ENCODE measurements at regions not wholly inside any gene's neighbourhood (a gene's known extent, or its start where the extent isn't known, plus 50 kb on each side); places are given as distances from the start of the nearest gene placed in this dataset.

- TF ChIP-seq ZFX (IDR thresholded peaks at IDR 0.05), result no peak
- TF ChIP-seq, protein P1, sequence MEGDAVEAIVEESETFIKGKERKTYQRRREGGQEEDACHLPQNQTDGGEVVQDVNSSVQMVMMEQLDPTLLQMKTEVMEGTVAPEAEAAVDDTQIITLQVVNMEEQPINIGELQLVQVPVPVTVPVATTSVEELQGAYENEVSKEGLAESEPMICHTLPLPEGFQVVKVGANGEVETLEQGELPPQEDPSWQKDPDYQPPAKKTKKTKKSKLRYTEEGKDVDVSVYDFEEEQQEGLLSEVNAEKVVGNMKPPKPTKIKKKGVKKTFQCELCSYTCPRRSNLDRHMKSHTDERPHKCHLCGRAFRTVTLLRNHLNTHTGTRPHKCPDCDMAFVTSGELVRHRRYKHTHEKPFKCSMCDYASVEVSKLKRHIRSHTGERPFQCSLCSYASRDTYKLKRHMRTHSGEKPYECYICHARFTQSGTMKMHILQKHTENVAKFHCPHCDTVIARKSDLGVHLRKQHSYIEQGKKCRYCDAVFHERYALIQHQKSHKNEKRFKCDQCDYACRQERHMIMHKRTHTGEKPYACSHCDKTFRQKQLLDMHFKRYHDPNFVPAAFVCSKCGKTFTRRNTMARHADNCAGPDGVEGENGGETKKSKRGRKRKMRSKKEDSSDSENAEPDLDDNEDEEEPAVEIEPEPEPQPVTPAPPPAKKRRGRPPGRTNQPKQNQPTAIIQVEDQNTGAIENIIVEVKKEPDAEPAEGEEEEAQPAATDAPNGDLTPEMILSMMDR (conservative IDR thresholded peaks at IDR 0.05), result no peak
- no peak overlapping the region for H3K27ac ChIP-seq
These were observed 732.9 kb upstream of the TBX3 start for GRCh38 chr12:115416869-115417268.

- no peak for TF ChIP-seq ZFX (IDR thresholded peaks at IDR 0.05)
- TF ChIP-seq, protein P1 (conservative IDR thresholded peaks at IDR 0.05), result no peak
- H3K27ac ChIP-seq, result no peak overlapping the region
These were observed 729.7 kb upstream of the TBX3 start for GRCh38 chr12:115413626-115414025.

DNA sequence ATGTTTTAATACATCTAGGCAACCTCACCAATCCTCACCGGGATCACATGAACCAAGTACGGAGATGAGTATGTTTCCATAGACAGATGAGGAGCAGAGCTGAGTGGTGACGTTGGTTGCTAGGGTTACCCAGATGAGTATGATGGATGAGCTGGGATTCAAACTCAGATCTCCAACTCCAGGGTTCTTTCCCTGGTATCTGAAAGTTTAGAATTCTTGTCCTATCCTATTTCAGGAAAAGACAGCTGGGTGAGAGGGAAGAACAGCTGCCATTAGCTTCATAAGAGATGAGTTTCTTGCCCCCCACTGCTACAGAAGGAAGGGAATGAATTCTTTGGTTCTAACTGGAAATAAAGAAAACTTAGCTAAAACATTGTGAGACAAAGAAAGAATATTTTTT is 728.9 kb upstream of the TBX3 start:
- TF ChIP-seq ZFX (IDR thresholded peaks at IDR 0.05), result no peak
- TF ChIP-seq, protein P1 (conservative IDR thresholded peaks at IDR 0.05), result no peak
- no peak overlapping the region for H3K27ac ChIP-seq

DNA sequence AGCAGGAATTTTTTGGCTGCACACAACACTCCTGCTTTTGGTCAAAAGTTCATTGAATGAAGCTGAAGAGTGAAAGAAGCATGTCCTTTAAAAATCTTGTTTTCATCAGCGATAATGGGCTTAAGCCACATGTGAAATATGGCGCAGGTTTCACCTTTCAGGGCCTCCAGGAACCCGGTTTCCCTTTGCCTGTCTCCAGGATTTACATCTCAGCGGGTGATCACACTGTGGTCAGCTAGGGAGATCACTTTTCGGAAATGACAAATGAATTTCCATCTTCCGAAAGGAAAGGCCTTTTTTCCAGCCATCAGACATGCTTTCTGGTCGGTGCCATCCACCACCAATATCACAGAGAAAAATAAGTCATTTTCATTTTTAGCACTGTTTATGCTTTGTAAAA is 727.1 kb upstream of the TBX3 start:
- TF ChIP-seq, protein P1 (conservative IDR thresholded peaks at IDR 0.05), result no peak
- TF ChIP-seq ZFX (IDR thresholded peaks at IDR 0.05), result no peak
- H3K27ac ChIP-seq, result no peak overlapping the region

DNA sequence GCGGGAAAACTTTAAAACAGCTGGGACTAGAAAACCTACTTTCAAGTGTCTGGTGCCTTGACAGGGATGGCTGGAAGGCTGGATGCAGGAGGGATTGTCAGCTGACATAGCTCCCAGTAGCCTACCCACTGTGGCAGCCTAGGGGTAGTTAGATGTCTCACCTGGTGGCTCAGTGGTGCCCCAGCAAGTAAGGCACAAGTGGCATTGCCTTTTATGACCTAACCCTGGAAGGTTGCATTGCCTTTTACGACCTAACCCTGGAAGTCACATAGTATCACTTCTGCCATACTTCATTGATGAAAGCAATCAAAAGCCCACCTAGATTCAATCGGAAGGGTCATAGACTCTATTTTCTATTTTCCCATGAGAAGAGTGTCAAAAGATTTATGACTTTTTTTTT is 724.7 kb upstream of the TBX3 start:
- TF ChIP-seq, protein P1 (conservative IDR thresholded peaks at IDR 0.05), result no peak
- TF ChIP-seq ZFX (IDR thresholded peaks at IDR 0.05), result no peak
- no peak overlapping the region for H3K27ac ChIP-seq

DNA sequence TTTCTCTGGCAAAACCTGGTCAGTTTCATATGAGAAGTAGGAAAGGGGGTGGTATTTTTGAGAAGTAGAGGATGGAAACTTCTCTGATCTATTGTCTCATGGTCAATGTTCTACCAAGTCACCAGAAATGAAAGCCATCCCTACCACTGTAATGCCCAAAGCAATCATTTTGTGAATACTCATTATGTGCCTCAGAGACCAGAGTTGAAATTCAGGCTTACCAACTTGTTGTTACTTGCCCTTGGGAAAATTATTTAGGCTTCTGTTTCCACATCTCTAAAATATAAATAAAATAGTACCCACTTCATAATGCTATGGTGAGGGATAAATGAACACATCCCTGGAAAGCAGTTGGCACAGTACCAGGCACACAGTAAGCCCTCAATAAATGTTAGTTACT is 723.7 kb upstream of the TBX3 start:
- no peak overlapping the region for H3K27ac ChIP-seq
- TF ChIP-seq, protein P1 (conservative IDR thresholded peaks at IDR 0.05), result no peak
- TF ChIP-seq ZFX (IDR thresholded peaks at IDR 0.05), result no peak

GRCh38 chr12:115407036-115407435 is 723.1 kb upstream of the TBX3 start:
- TF ChIP-seq, protein P1 (conservative IDR thresholded peaks at IDR 0.05), result no peak
- no peak for TF ChIP-seq ZFX (IDR thresholded peaks at IDR 0.05)
- no peak overlapping the region for H3K27ac ChIP-seq

All from C4-2B (cell line).